Neuronal stem cell (in vitro differentiated cells): ENCODE measurements at regions not wholly inside any gene's neighbourhood (a gene's known extent, or its start where the extent isn't known, plus 50 kb on each side); places are given as distances from the start of the nearest gene placed in this dataset.
"Not testable (repeated sequence)": the region's sequence is repeated elsewhere in the genome, so short reads cannot be mapped to it uniquely, and the experiment has no call there.

Experiments
- DNase-seq: peaks from one replicate; pipeline ENCODE4 v3.0.0-alpha.2; 2013; ENCODE audit warnings: low spot score
- H2AFZ ChIP-seq: one replicate; pipeline ENCODE4 v1.6.1; 2013; ENCODE audit warnings: mild to moderate bottlenecking, low read length, inconsistent platforms
- H2AK5ac ChIP-seq: 2 replicates; pipeline ENCODE4 v1.6.1; 2013; ENCODE audit warnings: low read depth, mild to moderate bottlenecking, inconsistent platforms, low read length, moderate library complexity, mixed read lengths
- H2BK120ac ChIP-seq: 2 replicates; pipeline ENCODE4 v1.6.1; 2013; ENCODE audit warnings: low read depth, mild to moderate bottlenecking, inconsistent platforms, low read length, moderate library complexity, mixed read lengths
- H2BK12ac ChIP-seq: one replicate; pipeline ENCODE4 v1.6.1; 2013; ENCODE audit warnings: low read length, inconsistent platforms
- H2BK15ac ChIP-seq: 2 replicates; pipeline ENCODE4 v1.6.1; 2013; ENCODE audit warnings: mild to moderate bottlenecking, low read length, inconsistent platforms, mixed read lengths
- H2BK5ac ChIP-seq: one replicate; pipeline ENCODE4 v1.6.1; 2013; ENCODE audit warnings: inconsistent platforms, mild to moderate bottlenecking, low read length, moderate library complexity
- H3K14ac ChIP-seq: one replicate; pipeline ENCODE4 v1.6.1; 2013; ENCODE audit warnings: low read length, inconsistent platforms
- H3K18ac ChIP-seq: 2 replicates; pipeline ENCODE4 v1.6.1; 2013; ENCODE audit warnings: low read length, inconsistent platforms
- H3K23ac ChIP-seq: 2 replicates; pipeline ENCODE4 v1.6.1; 2013; ENCODE audit warnings: low read depth, mild to moderate bottlenecking, mixed read lengths, low read length, inconsistent platforms; ENCODE audit not compliant: poor library complexity
- H3K27ac ChIP-seq: replicated peaks from 3 replicates; pipeline ENCODE4 v1.5.1; 2013; ENCODE audit warnings: low read length, inconsistent platforms
- H3K27me3 ChIP-seq, 3 experiments: 2 replicates each; pipeline ENCODE4 v1.6.1; 2013; ENCODE audit warnings: low read length in 3 of 3, mild to moderate bottlenecking in 2 of 3, inconsistent platforms in 1 of 3, low read depth in 1 of 3, mixed read lengths in 1 of 3, moderate library complexity in 1 of 3; ENCODE audit not compliant: control insufficient read depth in 3 of 3, insufficient read depth in 3 of 3
- H3K36me3 ChIP-seq, 2 donors: replicated peaks in 1 of 2; 2 replicates each; pipeline ENCODE4 v1.6.1; 2013; ENCODE audit warnings: low read length in 2 of 2; ENCODE audit not compliant: control insufficient read depth in 2 of 2, insufficient read depth in 2 of 2
- H3K4ac ChIP-seq: 2 replicates; pipeline ENCODE4 v1.6.1; 2013; ENCODE audit warnings: inconsistent platforms, mild to moderate bottlenecking, low read length, moderate library complexity
- H3K4me1 ChIP-seq, 2 donors: 1 replicate in 1 of 2; 2 replicates in 1 of 2; pipeline ENCODE4 v1.6.1; 2013; ENCODE audit warnings: low read length in 2 of 2, low read depth in 1 of 2; ENCODE audit not compliant: control insufficient read depth in 2 of 2, insufficient read depth in 1 of 2
- H3K4me2 ChIP-seq: one replicate; pipeline ENCODE4 v1.6.1; 2013; ENCODE audit warnings: mild to moderate bottlenecking, low read length, inconsistent platforms; ENCODE audit not compliant: insufficient read depth, poor library complexity, severe bottlenecking
- H3K4me3 ChIP-seq, 2 donors: 2 replicates each; pipeline ENCODE4 v1.5.1; 2013; ENCODE audit warnings: low read length in 2 of 2, mild to moderate bottlenecking in 2 of 2, inconsistent platforms in 1 of 2, moderate library complexity in 1 of 2
- H3K79me1 ChIP-seq: one replicate; pipeline ENCODE4 v1.6.1; 2013; ENCODE audit warnings: low read depth, mild to moderate bottlenecking, inconsistent platforms, low read length, moderate library complexity
- H3K9ac ChIP-seq: one replicate; pipeline ENCODE4 v1.6.1; 2013; ENCODE audit warnings: mild to moderate bottlenecking, low read depth, low read length, inconsistent platforms; ENCODE audit not compliant: poor library complexity
- H3K9me3 ChIP-seq, 2 donors: replicated peaks in 1 of 2; 2 replicates each; pipeline versions ENCODE3 to v1.6.1; 2013; ENCODE audit warnings: low read length in 2 of 2, mild to moderate bottlenecking in 2 of 2, inconsistent platforms in 1 of 2, low read depth in 1 of 2, mixed read lengths in 1 of 2, moderate library complexity in 1 of 2; ENCODE audit not compliant: control insufficient read depth in 2 of 2, insufficient read depth in 1 of 2
- H4K8ac ChIP-seq: one replicate; pipeline ENCODE4 v1.6.1; 2013; ENCODE audit warnings: low read depth, mild to moderate bottlenecking, inconsistent platforms, low read length, moderate library complexity
- H4K91ac ChIP-seq: one replicate; pipeline ENCODE4 v1.6.1; 2013; ENCODE audit warnings: low read length, low read depth, mild to moderate bottlenecking, inconsistent platforms; ENCODE audit not compliant: poor library complexity
- WGBS, 2 donors: extraction: QIAGEN DNeasy Blood & Tissue Kit; methylation state at CpG; one replicate each; pipeline ENCODE4 v1.1.7; 2013; ENCODE audit warnings: missing lambda C conversion rate in 2 of 2, mixed read lengths in 1 of 2; ENCODE audit not compliant: insufficient read length in 2 of 2, insufficient replicate concordance in 1 of 2; ENCODE audit errors: extremely low coverage in 2 of 2; 5-methylcytosine and 5-hydroxymethylcytosine counted together

GRCh38 chr17:68116211-68116610 lies 80.7 kb downstream of the KPNA2 start:
- H4K91ac ChIP-seq, DNase-seq, H3K14ac ChIP-seq, H2BK5ac ChIP-seq, H2BK12ac ChIP-seq, H3K79me1 ChIP-seq, H3K9me3 ChIP-seq, H3K27me3 ChIP-seq, H3K4ac ChIP-seq, H4K8ac ChIP-seq, H2BK120ac ChIP-seq, H2BK15ac ChIP-seq, H3K27ac ChIP-seq, H3K4me3 ChIP-seq, H2AK5ac ChIP-seq, H3K23ac ChIP-seq, H3K4me2 ChIP-seq, H3K4me1 ChIP-seq, H2AFZ ChIP-seq, H3K18ac ChIP-seq, H3K9ac ChIP-seq: not testable (repeated sequence)
- WGBS, 2 donors = no CpG with 5 or more reads among the region's 32 CpGs
- H3K36me3 ChIP-seq = peaks cover 0 to 32% of the 10 kb centered on the region in 2 donors

GRCh38 chr17:68122587-68122986 lies 87.1 kb downstream of the KPNA2 start:
- Histone ChIP-seq H3K36me3 (peaks cover 0 to 47% of the 10 kb centered on the region in 2 donors), H3K18ac (no peak overlapping the region), H2BK5ac (no peak overlapping the region), H3K4me3 (no peak overlapping the region), H3K9me3 (peaks cover 1 to 9% of the 10 kb centered on the region in 2 donors), H4K91ac (no peak overlapping the region), H3K79me1 (no peaks in the 10 kb centered on the region), H2BK15ac (no peak overlapping the region), H2BK12ac (no peak overlapping the region), H2AK5ac (no peak overlapping the region), H3K9ac (no peak overlapping the region), H3K4me2 (no peak overlapping the region), H3K14ac (no peak overlapping the region), H3K23ac (no peak overlapping the region), H2BK120ac (no peak overlapping the region), H3K27ac (no peak overlapping the region), H3K4ac (no peak overlapping the region), H3K27me3 (no peaks in the 10 kb centered on the region), H2AFZ (no peak overlapping the region), H4K8ac (no peak overlapping the region), H3K4me1 (peaks cover 0 to 2% of the 10 kb centered on the region in 2 donors)
- DNase-seq = no peak
- no CpG with 5 or more reads among the region's 3 CpGs for WGBS, 2 donors

DNA sequence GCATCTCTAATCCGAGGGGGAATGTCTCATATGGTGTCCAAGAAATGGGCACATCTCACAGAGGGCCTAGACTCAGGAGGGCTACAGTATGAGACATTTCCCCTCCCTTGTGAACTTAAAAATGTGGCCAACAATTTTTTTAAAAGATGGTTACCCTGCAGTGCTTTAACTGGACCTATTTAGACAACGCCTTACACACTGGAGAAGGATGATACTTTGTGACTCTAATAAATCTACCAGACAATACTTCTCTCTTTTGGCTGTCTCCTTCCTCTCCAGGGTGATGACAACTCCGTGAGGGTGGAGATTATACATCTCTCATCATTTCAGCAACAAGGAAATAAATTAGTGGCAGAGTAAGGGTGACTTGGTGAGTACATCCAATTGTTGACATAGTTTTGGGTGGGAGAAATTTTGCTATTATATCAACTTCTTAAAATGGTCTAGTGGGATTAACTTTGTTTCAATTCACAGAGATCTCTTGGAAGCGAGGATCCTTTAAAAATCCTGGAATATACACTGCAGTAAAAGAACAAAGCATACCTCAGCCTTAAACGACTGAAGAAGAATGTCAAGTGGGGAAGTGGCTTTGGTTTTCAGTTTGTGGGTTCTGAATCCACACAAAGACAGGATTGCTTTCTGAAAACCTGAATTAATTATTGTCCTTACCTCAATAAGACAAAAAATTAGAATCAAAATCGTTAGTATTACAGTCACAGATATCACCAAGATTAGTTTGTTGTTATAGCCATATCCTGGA lies 89.8 kb downstream of the KPNA2 start:
- Histone ChIP-seq H3K4me3 (no peak overlapping the region), H3K9ac (no peak overlapping the region), H2BK5ac (no peak overlapping the region), H2AK5ac (no peak overlapping the region), H2AFZ (no peak overlapping the region), H2BK15ac (no peak overlapping the region), H3K4me2 (no peak overlapping the region), H4K91ac (no peak overlapping the region), H2BK120ac (no peak overlapping the region), H3K4me1 (peaks cover 0 to 2% of the 10 kb centered on the region in 2 donors), H4K8ac (no peak overlapping the region), H3K27ac (no peak overlapping the region), H3K36me3 (peaks cover 0 to 43% of the 10 kb centered on the region in 2 donors), H3K18ac (no peak overlapping the region), H3K9me3 (peaks cover 1 to 9% of the 10 kb centered on the region in 2 donors), H2BK12ac (no peak overlapping the region), H3K14ac (no peak overlapping the region), H3K79me1 (no peaks in the 10 kb centered on the region), H3K27me3 (no peaks in the 10 kb centered on the region), H3K23ac (no peak overlapping the region), H3K4ac (no peak overlapping the region)
- no peak for DNase-seq
- no CpG with 5 or more reads among the region's 6 CpGs for WGBS, 2 donors

- Histone ChIP-seq H2BK5ac (no peak overlapping the region), H4K91ac (no peak overlapping the region), H3K27ac (no peak overlapping the region), H3K4me3 (no peak overlapping the region), H3K23ac (no peak overlapping the region), H2AFZ (no peak overlapping the region), H3K14ac (no peak overlapping the region), H3K9me3 (peaks cover 1 to 2% of the 10 kb centered on the region in 2 donors), H2BK120ac (no peak overlapping the region), H2BK12ac (no peak overlapping the region), H3K36me3 (peaks cover 0 to 37% of the 10 kb centered on the region in 2 donors), H3K18ac (no peak overlapping the region), H2AK5ac (no peak overlapping the region), H3K4me1 (peaks cover 0 to 2% of the 10 kb centered on the region in 2 donors), H2BK15ac (no peak overlapping the region), H3K27me3 (no peaks in the 10 kb centered on the region), H3K79me1 (no peaks in the 10 kb centered on the region), H3K4ac (no peak overlapping the region), H3K4me2 (no peak overlapping the region), H3K9ac (no peak overlapping the region), H4K8ac (no peak overlapping the region)
- no peak for DNase-seq
- no CpG with 5 or more reads among the region's 3 CpGs for WGBS, 2 donors
These were observed 92.4 kb downstream of the KPNA2 start for GRCh38 chr17:68127914-68128313.
